ENCODE measurements at regions not wholly inside any gene's neighbourhood (a gene's known extent, or its start where the extent isn't known, plus 50 kb on each side); places are given as distances from the start of the nearest gene placed in this dataset.

DNA sequence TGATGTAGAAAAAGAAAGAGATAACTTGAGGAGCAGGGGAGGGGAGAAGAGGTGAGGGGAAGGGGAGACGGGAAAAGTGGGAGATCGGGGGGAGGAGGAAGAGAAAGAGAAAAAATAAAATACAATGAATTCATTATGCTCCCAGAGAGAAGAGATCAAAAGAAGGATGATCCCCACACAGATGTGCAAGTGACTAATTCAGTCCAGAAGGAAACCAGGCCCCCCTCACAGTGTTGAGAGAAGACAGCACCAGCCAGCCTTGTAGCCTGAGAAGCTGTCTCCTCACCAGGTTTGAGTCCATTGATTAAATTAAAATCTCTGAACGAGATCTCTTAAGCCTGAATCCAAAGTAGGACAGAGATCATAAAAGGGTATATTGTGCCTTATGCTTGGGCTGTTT lies 333.7 kb upstream of the NBEA start:
- Histone ChIP-seq H3K4me1 (no peaks in the 10 kb centered on the region), H3K79me2 (no peaks in the 10 kb centered on the region), H3K27ac (no peak overlapping the region), H2AFZ (no peak overlapping the region), H3K9ac (no peak overlapping the region), H3K36me3 (ENCODE audit: control insufficient read depth, insufficient read depth, low read length) (no peaks in the 10 kb centered on the region), H3K27me3 (ENCODE audit: control insufficient read depth, insufficient read depth, low read length) (no peaks in the 10 kb centered on the region), H3K9me3 (ENCODE audit: control insufficient read depth, low read length) (no peaks in the 10 kb centered on the region), H3K4me3 (ENCODE audit: low read depth, low read length) (no peak overlapping the region), H3K4me2 (ENCODE audit: low read length) (no peak overlapping the region)
- TF ChIP-seq, protein P1, sequence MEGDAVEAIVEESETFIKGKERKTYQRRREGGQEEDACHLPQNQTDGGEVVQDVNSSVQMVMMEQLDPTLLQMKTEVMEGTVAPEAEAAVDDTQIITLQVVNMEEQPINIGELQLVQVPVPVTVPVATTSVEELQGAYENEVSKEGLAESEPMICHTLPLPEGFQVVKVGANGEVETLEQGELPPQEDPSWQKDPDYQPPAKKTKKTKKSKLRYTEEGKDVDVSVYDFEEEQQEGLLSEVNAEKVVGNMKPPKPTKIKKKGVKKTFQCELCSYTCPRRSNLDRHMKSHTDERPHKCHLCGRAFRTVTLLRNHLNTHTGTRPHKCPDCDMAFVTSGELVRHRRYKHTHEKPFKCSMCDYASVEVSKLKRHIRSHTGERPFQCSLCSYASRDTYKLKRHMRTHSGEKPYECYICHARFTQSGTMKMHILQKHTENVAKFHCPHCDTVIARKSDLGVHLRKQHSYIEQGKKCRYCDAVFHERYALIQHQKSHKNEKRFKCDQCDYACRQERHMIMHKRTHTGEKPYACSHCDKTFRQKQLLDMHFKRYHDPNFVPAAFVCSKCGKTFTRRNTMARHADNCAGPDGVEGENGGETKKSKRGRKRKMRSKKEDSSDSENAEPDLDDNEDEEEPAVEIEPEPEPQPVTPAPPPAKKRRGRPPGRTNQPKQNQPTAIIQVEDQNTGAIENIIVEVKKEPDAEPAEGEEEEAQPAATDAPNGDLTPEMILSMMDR (IDR thresholded peaks at IDR 0.05) = no peak

DNA sequence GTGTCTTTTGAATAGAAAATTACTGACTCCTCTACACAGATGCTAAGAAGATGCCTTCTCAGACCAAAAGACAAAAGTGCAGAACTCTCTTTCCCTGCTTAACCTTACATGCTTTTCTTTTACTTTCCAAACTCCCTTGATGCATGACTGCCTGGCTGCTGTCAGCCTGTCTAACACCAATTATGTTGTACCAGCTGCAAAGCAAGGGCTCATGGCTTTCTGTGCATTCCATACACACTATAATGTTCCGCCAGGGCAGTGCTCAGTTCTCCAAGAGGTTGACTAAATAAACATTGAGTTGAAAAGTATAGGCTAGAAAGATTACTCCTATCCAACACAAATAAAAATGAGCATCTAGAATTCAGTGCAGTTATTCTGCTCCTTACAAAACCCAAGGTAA lies 330.4 kb upstream of the NBEA start:
- no peak overlapping the region for H3K9ac ChIP-seq
- no peaks in the 10 kb centered on the region for H3K4me1 ChIP-seq
- no peak overlapping the region for H3K4me3 ChIP-seq (ENCODE audit: low read depth, low read length)
- TF ChIP-seq, protein P1 (IDR thresholded peaks at IDR 0.05) = no peak
- H2AFZ ChIP-seq = no peak overlapping the region
- no peak overlapping the region for H3K27ac ChIP-seq
- H3K79me2 ChIP-seq = no peaks in the 10 kb centered on the region
- H3K27me3 ChIP-seq (ENCODE audit: control insufficient read depth, insufficient read depth, low read length) = no peaks in the 10 kb centered on the region
- H3K36me3 ChIP-seq (ENCODE audit: control insufficient read depth, insufficient read depth, low read length) = no peaks in the 10 kb centered on the region
- H3K4me2 ChIP-seq (ENCODE audit: low read length) = no peak overlapping the region
- H3K9me3 ChIP-seq (ENCODE audit: control insufficient read depth, low read length) = no peaks in the 10 kb centered on the region

- no peaks in the 10 kb centered on the region for H3K36me3 ChIP-seq (ENCODE audit: control insufficient read depth, insufficient read depth, low read length)
- TF ChIP-seq, protein P1 (IDR thresholded peaks at IDR 0.05) = no peak
- no peak overlapping the region for H2AFZ ChIP-seq
- no peaks in the 10 kb centered on the region for H3K79me2 ChIP-seq
- H3K27me3 ChIP-seq (ENCODE audit: control insufficient read depth, insufficient read depth, low read length) = no peaks in the 10 kb centered on the region
- no peak overlapping the region for H3K9ac ChIP-seq
- no peaks in the 10 kb centered on the region for H3K4me1 ChIP-seq
- H3K4me3 ChIP-seq (ENCODE audit: low read depth, low read length) = no peak overlapping the region
- no peaks in the 10 kb centered on the region for H3K9me3 ChIP-seq (ENCODE audit: control insufficient read depth, low read length)
- H3K4me2 ChIP-seq (ENCODE audit: low read length) = no peak overlapping the region
- H3K27ac ChIP-seq = no peak overlapping the region
Measured at GRCh38 chr13:34617473-34618083, 324.5 kb upstream of the NBEA start.

DNA sequence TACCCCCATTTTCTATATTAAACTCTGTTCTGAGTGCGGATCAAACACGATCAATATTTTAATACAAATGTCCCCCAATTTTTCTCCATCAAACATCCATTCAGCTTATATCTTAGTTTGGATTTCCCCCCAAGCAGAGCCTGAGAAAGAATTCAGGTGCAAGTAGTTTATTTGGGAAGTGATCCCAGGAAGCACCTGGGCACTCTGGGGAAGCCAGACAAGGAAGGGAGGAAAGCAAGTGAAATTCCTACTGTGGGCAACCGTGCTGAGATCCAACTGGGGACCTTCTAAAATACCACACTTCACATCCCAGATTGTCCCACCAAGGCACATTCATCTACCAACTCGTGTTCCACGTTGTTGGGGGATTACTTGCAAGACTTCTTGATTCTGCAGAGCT lies 323.4 kb upstream of the NBEA start:
- Histone ChIP-seq H2AFZ (no peak overlapping the region), H3K4me2 (ENCODE audit: low read length) (no peak overlapping the region), H3K79me2 (no peaks in the 10 kb centered on the region), H3K27me3 (ENCODE audit: control insufficient read depth, insufficient read depth, low read length) (no peaks in the 10 kb centered on the region), H3K36me3 (ENCODE audit: control insufficient read depth, insufficient read depth, low read length) (no peaks in the 10 kb centered on the region), H3K9ac (no peak overlapping the region), H3K9me3 (ENCODE audit: control insufficient read depth, low read length) (no peaks in the 10 kb centered on the region), H3K4me3 (ENCODE audit: low read depth, low read length) (no peak overlapping the region), H3K27ac (no peak overlapping the region), H3K4me1 (no peaks in the 10 kb centered on the region)
- TF ChIP-seq, protein P1 (IDR thresholded peaks at IDR 0.05) = no peak

DNA sequence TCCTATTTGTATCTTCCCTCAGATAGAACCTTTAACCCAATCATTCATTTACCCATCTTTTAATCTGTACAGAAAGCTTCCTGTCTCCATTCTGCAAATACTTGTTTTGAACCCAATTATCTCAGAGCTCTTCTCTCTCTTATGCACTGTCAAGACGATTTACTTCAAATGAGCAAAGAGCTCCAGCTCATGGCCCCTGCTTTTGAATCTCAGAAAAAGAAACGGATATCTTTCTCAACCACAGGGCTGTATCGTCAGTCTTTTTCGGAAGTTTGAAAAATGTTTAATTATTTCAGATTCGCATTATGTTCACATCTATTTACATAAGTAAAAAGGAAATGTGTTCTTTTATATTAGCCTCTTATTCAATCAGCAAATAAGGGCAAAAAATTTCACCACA lies 322.7 kb upstream of the NBEA start:
- Histone ChIP-seq H3K4me3 (ENCODE audit: low read depth, low read length) (no peak overlapping the region), H3K79me2 (no peaks in the 10 kb centered on the region), H3K27ac (no peak overlapping the region), H3K27me3 (ENCODE audit: control insufficient read depth, insufficient read depth, low read length) (no peaks in the 10 kb centered on the region), H3K4me2 (ENCODE audit: low read length) (no peak overlapping the region), H3K9ac (no peak overlapping the region), H3K9me3 (ENCODE audit: control insufficient read depth, low read length) (no peaks in the 10 kb centered on the region), H3K4me1 (no peaks in the 10 kb centered on the region), H3K36me3 (ENCODE audit: control insufficient read depth, insufficient read depth, low read length) (no peaks in the 10 kb centered on the region), H2AFZ (no peak overlapping the region)
- TF ChIP-seq, protein P1 (IDR thresholded peaks at IDR 0.05) = no peak
